ENCODE measurements at regions not wholly inside any gene's neighbourhood (a gene's known extent, or its start where the extent isn't known, plus 50 kb on each side); places are given as distances from the start of the nearest gene placed in this dataset.

DNA sequence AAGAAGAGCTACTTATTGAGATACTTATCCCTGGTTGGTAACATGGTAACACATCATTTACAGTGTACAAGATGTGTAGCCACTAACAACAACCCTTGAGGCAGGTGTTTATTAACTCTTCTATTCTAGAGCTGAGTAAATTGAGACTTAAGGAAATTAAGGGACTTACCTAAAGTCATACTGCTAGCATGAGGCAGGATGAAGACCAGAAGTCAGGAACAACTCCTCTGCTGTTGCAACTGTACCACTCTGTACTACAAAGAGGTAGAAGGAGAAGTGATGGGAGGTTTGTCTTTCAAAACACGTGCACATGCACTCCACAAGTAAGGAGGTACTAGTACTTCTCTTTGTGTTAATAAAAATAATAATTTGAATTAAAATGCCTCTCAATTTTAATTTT is 79.9 kb downstream of the LLPH start:
- H3K4me1 ChIP-seq (replicated peaks; ENCODE audit: insufficient read depth) = peaks cover 9% of the 10 kb centered on the region; the same call in 1 of the 2 replicates
- TF ChIP-seq EZH2 (IDR thresholded peaks at IDR 0.05; ENCODE audit: low read depth) (no peak), CTCF (conservative IDR thresholded peaks at IDR 0.05) (no peak)
- no peaks in the 10 kb centered on the region for H3K9me2 ChIP-seq (ENCODE audit: insufficient read depth)
- intact Hi-C loops (cut with micrococcal nuclease; ENCODE audit: unreplicated experiment) = no loop called here
- no peaks in the 10 kb centered on the region; the same call in 1 of the 2 replicates for H3F3A ChIP-seq (ENCODE audit: insufficient read depth, low read depth)
- H2AFZ ChIP-seq = no peak overlapping the region
- no peaks in the 10 kb centered on the region for H4K20me1 ChIP-seq (ENCODE audit: insufficient read depth)
- no peak overlapping the region for H3K4me3 ChIP-seq
- no peaks in the 10 kb centered on the region for H3K27me3 ChIP-seq (ENCODE audit: insufficient read depth, low read depth)
- no peaks in the 10 kb centered on the region for H3K36me3 ChIP-seq (ENCODE audit: low read depth)
- ChIA-PET CTCF (interaction anchor here (0.6 kb wide), 1 partner anchor 1222 kb away, joined by 4 read pairs; no protein-coding TSS in a partner anchor), POLR2A (ENCODE audit: unreplicated experiment) (interaction anchor here (0.6 kb wide), 1 partner anchor 13 kb away, joined by 4 read pairs; no protein-coding TSS in a partner anchor)
- H3K4me2 ChIP-seq = no peak overlapping the region
- DNase-seq = no peak
- H3K79me2 ChIP-seq (ENCODE audit: low read depth) = no peaks in the 10 kb centered on the region
- no peak overlapping the region for H3K27ac ChIP-seq
- BruUV-seq (replicated peaks) = no TSS peak
- no peaks in the 10 kb centered on the region for H3K9me3 ChIP-seq (ENCODE audit: insufficient read depth, low read depth)

GRCh38 chr12:66050283-66050576 is 80.3 kb downstream of the LLPH start:
- H4K20me1 ChIP-seq (ENCODE audit: insufficient read depth) = no peaks in the 10 kb centered on the region
- no peak overlapping the region for H2AFZ ChIP-seq
- H3F3A ChIP-seq (ENCODE audit: insufficient read depth, low read depth) = no peaks in the 10 kb centered on the region; the same call in 1 of the 2 replicates
- H3K9me3 ChIP-seq (ENCODE audit: insufficient read depth, low read depth) = no peaks in the 10 kb centered on the region
- POLR2A ChIA-PET (ENCODE audit: unreplicated experiment) = no interaction called here
- no peaks in the 10 kb centered on the region for H3K27me3 ChIP-seq (ENCODE audit: insufficient read depth, low read depth)
- no peaks in the 10 kb centered on the region for H3K36me3 ChIP-seq (ENCODE audit: low read depth)
- intact Hi-C loops (cut with micrococcal nuclease; ENCODE audit: unreplicated experiment) = no loop called here
- no peaks in the 10 kb centered on the region for H3K9me2 ChIP-seq (ENCODE audit: insufficient read depth)
- CTCF ChIA-PET = interaction anchor here (0.6 kb wide), 1 partner anchor 1223 kb away, joined by 4 read pairs; no protein-coding TSS in a partner anchor
- H3K4me2 ChIP-seq = no peak overlapping the region
- no peak for DNase-seq
- TF ChIP-seq CTCF (conservative IDR thresholded peaks at IDR 0.05) (no peak), EZH2 (IDR thresholded peaks at IDR 0.05; ENCODE audit: low read depth) (no peak)
- no TSS peak for BruUV-seq (replicated peaks)
- no peak overlapping the region for H3K27ac ChIP-seq
- H3K79me2 ChIP-seq (ENCODE audit: low read depth) = no peaks in the 10 kb centered on the region
- peaks cover 9% of the 10 kb centered on the region; the same call in 1 of the 2 replicates for H3K4me1 ChIP-seq (replicated peaks; ENCODE audit: insufficient read depth)
- no peak overlapping the region for H3K4me3 ChIP-seq

- Histone ChIP-seq H3K36me3 (ENCODE audit: low read depth) (no peaks in the 10 kb centered on the region), H3K9me3 (ENCODE audit: insufficient read depth, low read depth) (no peaks in the 10 kb centered on the region), H3K4me1 (replicated peaks; ENCODE audit: insufficient read depth) (peaks cover 9% of the 10 kb centered on the region; the same call in 1 of the 2 replicates), H3K4me2 (no peak overlapping the region), H3K79me2 (ENCODE audit: low read depth) (no peaks in the 10 kb centered on the region), H4K20me1 (ENCODE audit: insufficient read depth) (no peaks in the 10 kb centered on the region), H3K4me3 (no peak overlapping the region), H2AFZ (no peak overlapping the region), H3K9me2 (ENCODE audit: insufficient read depth) (no peaks in the 10 kb centered on the region), H3K27me3 (ENCODE audit: insufficient read depth, low read depth) (no peaks in the 10 kb centered on the region), H3F3A (ENCODE audit: insufficient read depth, low read depth) (no peaks in the 10 kb centered on the region; the same call in 1 of the 2 replicates), H3K27ac (no peak overlapping the region)
- TF ChIP-seq EZH2 (IDR thresholded peaks at IDR 0.05; ENCODE audit: low read depth) (no peak), CTCF (conservative IDR thresholded peaks at IDR 0.05) (no peak)
- ChIA-PET POLR2A (ENCODE audit: unreplicated experiment) (no interaction called here), CTCF (interaction anchor here (0.6 kb wide), 1 partner anchor 748 kb away, joined by 6 read pairs; no protein-coding TSS in a partner anchor)
- intact Hi-C loops (cut with micrococcal nuclease; ENCODE audit: unreplicated experiment) = no loop called here
- BruUV-seq (replicated peaks) = no TSS peak
- no peak for DNase-seq
Observed at GRCh38 chr12:66049538-66050282, 80.8 kb downstream of the LLPH start.

Measured in PC-9 (cell line).